H1 (cell line): ENCODE measurements at regions not wholly inside any gene's neighbourhood (a gene's known extent, or its start where the extent isn't known, plus 50 kb on each side); places are given as distances from the start of the nearest gene placed in this dataset.

Experiments used
- CTCF ChIA-PET: fragments of 300-600 bp; sonication (Branson Sonifier 250); formaldehyde crosslinking; loops from one replicate; lab custom pipeline; 2021; ENCODE audit not compliant: partially characterized antibody; lab: Charles Lee
- POLR2A ChIA-PET: fragments of 300-600 bp; sonication (Branson Sonifier 250); formaldehyde crosslinking; loops from one replicate; lab custom pipeline; 2021; ENCODE audit warnings: inconsistent platforms; ENCODE audit not compliant: partially characterized antibody; lab: Charles Lee
- DNase-seq, 2 experiments: peaks; one replicate each; pipeline versions ENCODE4 v3.0.0 to v3.0.0-alpha.2; 2010 to 2022; ENCODE audit warnings: low spot score in 2 of 2, low read depth in 1 of 2, mixed read lengths in 1 of 2
- FAIRE-seq: peaks from 2 replicates; lab custom pipeline; 2011; peaks lifted over from hg19 to GRCh38; lab: Jason Lieb, UNC
- H2AFZ ChIP-seq: 2 replicates; pipeline ENCODE4 v1.8.1; 2012; ENCODE audit warnings: low read length, inconsistent platforms
- H2AK5ac ChIP-seq: 2 replicates; pipeline ENCODE4 v1.6.1; 2013; ENCODE audit warnings: low read depth, low read length
- H2BK120ac ChIP-seq: replicated peaks from 2 replicates; pipeline ENCODE3; 2013; ENCODE audit warnings: low read depth, low read length, inconsistent platforms
- H2BK12ac ChIP-seq: 2 replicates; pipeline ENCODE4 v1.6.1; 2013; ENCODE audit warnings: low read depth, low read length
- H2BK15ac ChIP-seq: 2 replicates; pipeline ENCODE4 v1.6.1; 2013; ENCODE audit warnings: low read length
- H2BK20ac ChIP-seq: 2 replicates; pipeline ENCODE4 v1.6.1; 2013; ENCODE audit warnings: low read length
- H2BK5ac ChIP-seq: 2 replicates; pipeline ENCODE4 v1.6.1; 2013; ENCODE audit warnings: low read depth, low read length
- H3K14ac ChIP-seq: 2 replicates; pipeline ENCODE4 v1.6.1; 2013; ENCODE audit warnings: inconsistent platforms; ENCODE audit not compliant: insufficient read length
- H3K18ac ChIP-seq: 2 replicates; pipeline ENCODE4 v1.6.1; 2013; ENCODE audit warnings: low read length; ENCODE audit errors: extremely low read depth
- H3K23ac ChIP-seq: 2 replicates; pipeline ENCODE4 v1.6.1; 2013; ENCODE audit warnings: inconsistent platforms; ENCODE audit not compliant: insufficient read length
- H3K23me2 ChIP-seq: 2 replicates; pipeline ENCODE4 v1.6.1; 2013; ENCODE audit warnings: low read depth, low read length
- H3K27ac ChIP-seq: 2 replicates; pipeline ENCODE4 v1.6.1; 2011; ENCODE audit warnings: low read depth, low read length, inconsistent platforms
- H3K27me3 ChIP-seq, 4 experiments: replicated peaks in 1 of 4; 1 replicate in 1 of 4; 2 replicates in 3 of 4; pipeline versions ENCODE4 v1.6.1 to v1.8.1; 2011 to 2013; ENCODE audit warnings: low read length in 3 of 4, mild to moderate bottlenecking in 3 of 4, inconsistent platforms in 2 of 4, mixed read lengths in 2 of 4, moderate library complexity in 1 of 4; ENCODE audit not compliant: control insufficient read depth in 3 of 4, insufficient read depth in 3 of 4; ENCODE audit errors: extremely low read depth in 1 of 4
- H3K36me3 ChIP-seq, 4 experiments: 2 replicates each; pipeline versions ENCODE4 v1.6.1 to v1.8.1; 2011 to 2013; ENCODE audit warnings: mild to moderate bottlenecking in 4 of 4, low read length in 3 of 4, moderate library complexity in 2 of 4, control low read depth in 1 of 4, inconsistent platforms in 1 of 4; ENCODE audit not compliant: insufficient read depth in 4 of 4, control insufficient read depth in 2 of 4
- H3K4ac ChIP-seq: replicated peaks from 2 replicates; pipeline ENCODE3; 2013; ENCODE audit warnings: low read length, low read depth, mixed read lengths, inconsistent platforms; ENCODE audit not compliant: insufficient read length
- H3K4me1 ChIP-seq, 4 experiments: replicated peaks in 1 of 4; 1 replicate in 1 of 4; 2 replicates in 3 of 4; pipeline versions ENCODE4 v1.6.1 to v1.8.1; 2011 to 2013; ENCODE audit warnings: low read length in 3 of 4, inconsistent platforms in 2 of 4, mixed read lengths in 1 of 4; ENCODE audit not compliant: insufficient read depth in 4 of 4, control insufficient read depth in 3 of 4
- H3K4me2 ChIP-seq, 2 experiments: 2 replicates each; pipeline versions ENCODE4 v1.6.1 to v1.8.1; 2011 to 2013; ENCODE audit warnings: low read depth in 2 of 2, low read length in 2 of 2, control low read depth in 1 of 2, inconsistent platforms in 1 of 2, mild to moderate bottlenecking in 1 of 2; ENCODE audit not compliant: insufficient read depth in 1 of 2
- H3K4me3 ChIP-seq, 4 experiments: fragments of 200-600, 300-600 bp in 1 of 4; sonication (generic), shearing (Covaris generic), sonication (Bioruptor Twin) in 1 of 4; 2 replicates each; pipeline versions ENCODE4 v1.5.1 to v1.8.1; 2011 to 2016; ENCODE audit warnings: low read length in 4 of 4, low read depth in 3 of 4, control low read depth in 2 of 4, inconsistent platforms in 2 of 4, mild to moderate bottlenecking in 2 of 4, mixed read lengths in 1 of 4, moderate library complexity in 1 of 4; ENCODE audit not compliant: insufficient read depth in 2 of 4; ENCODE audit errors: extremely low read depth in 1 of 4
- H3K56ac ChIP-seq: replicated peaks from 2 replicates; pipeline ENCODE3; 2013; ENCODE audit warnings: low read depth, mild to moderate bottlenecking, mixed read lengths, low read length, inconsistent platforms; ENCODE audit not compliant: insufficient read length
- H3K79me1 ChIP-seq: 2 replicates; pipeline ENCODE4 v1.6.1; 2013; ENCODE audit warnings: low read depth, low read length, control low read depth
- H3K79me2 ChIP-seq, 2 experiments: 2 replicates each; pipeline versions ENCODE4 v1.6.1 to v1.8.1; 2012 to 2013; ENCODE audit warnings: low read length in 2 of 2, mild to moderate bottlenecking in 2 of 2, inconsistent platforms in 1 of 2; ENCODE audit not compliant: insufficient read depth in 2 of 2, control insufficient read depth in 1 of 2
- H3K9ac ChIP-seq, 4 experiments: replicated peaks in 1 of 4; 1 replicate in 1 of 4; 2 replicates in 3 of 4; pipeline versions ENCODE4 v1.6.1 to v1.8.1; 2011 to 2013; ENCODE audit warnings: low read depth in 3 of 4, low read length in 3 of 4, control low read depth in 2 of 4, mild to moderate bottlenecking in 2 of 4, moderate library complexity in 2 of 4, inconsistent platforms in 1 of 4; ENCODE audit errors: extremely low read depth in 1 of 4
- H3K9me3 ChIP-seq, 2 experiments: 2 replicates each; pipeline versions ENCODE4 v1.6.1 to v1.8.1; 2012 to 2013; ENCODE audit warnings: mild to moderate bottlenecking in 2 of 2, moderate library complexity in 2 of 2, control low read depth in 1 of 2, inconsistent platforms in 1 of 2, low read depth in 1 of 2, low read length in 1 of 2, mixed read lengths in 1 of 2; ENCODE audit not compliant: insufficient read depth in 2 of 2
- H4K20me1 ChIP-seq, 2 experiments: replicated peaks in 1 of 2; 2 replicates each; pipeline versions ENCODE3 to v1.8.1; 2011 to 2013; ENCODE audit warnings: inconsistent platforms in 2 of 2, low read length in 2 of 2, mild to moderate bottlenecking in 1 of 2; ENCODE audit not compliant: insufficient read depth in 2 of 2, control insufficient read depth in 1 of 2
- H4K5ac ChIP-seq: 2 replicates; pipeline ENCODE4 v1.6.1; 2013; ENCODE audit warnings: low read length, low read depth, mixed read lengths, inconsistent platforms; ENCODE audit not compliant: insufficient read length
- H4K8ac ChIP-seq: 2 replicates; pipeline ENCODE4 v1.8.0; 2013; ENCODE audit warnings: mild to moderate bottlenecking, moderate library complexity, low read length, inconsistent platforms; ENCODE audit not compliant: insufficient read depth; ENCODE audit errors: extremely low read depth
- H4K91ac ChIP-seq: replicated peaks from 2 replicates; pipeline ENCODE3; 2013; ENCODE audit warnings: low read length, mixed read lengths, inconsistent platforms; ENCODE audit not compliant: insufficient read length
- CBX8 ChIP-seq: fragments of 300-800, 300-1000 bp; sonication (generic); IDR thresholded peaks from 2 replicates; pipeline ENCODE4 v1.7.1; 2016; ENCODE audit warnings: low read depth, low read length, borderline replicate concordance
- CEBPB ChIP-seq: IDR thresholded peaks from 2 replicates; pipeline ENCODE4 v1.6.1; 2012; ENCODE audit warnings: low read depth, low read length
- CHD1 ChIP-seq: IDR thresholded peaks from 2 replicates; pipeline ENCODE4 v1.6.1; 2012; ENCODE audit warnings: low read depth, low read length, improper control_type of control experiment
- EGR1 ChIP-seq: IDR thresholded peaks from 2 replicates; pipeline ENCODE4 v1.6.1; 2011; ENCODE audit warnings: low read depth, low read length, borderline replicate concordance
- EP300 ChIP-seq, 2 experiments: IDR thresholded peaks; 1 replicate in 1 of 2; 2 replicates in 1 of 2; pipeline ENCODE4 v1.6.1; 2011 to 2012; ENCODE audit warnings: low read depth in 2 of 2, low read length in 2 of 2, mild to moderate bottlenecking in 2 of 2, borderline replicate concordance in 1 of 2, inconsistent platforms in 1 of 2, moderate library complexity in 1 of 2
- EZH2 ChIP-seq: fragments of 200-600 bp; sonication (generic); IDR thresholded peaks from 2 replicates; pipeline ENCODE4 v1.7.1; 2012; ENCODE audit warnings: low read depth, mild to moderate bottlenecking, moderate library complexity, low read length, inconsistent platforms; ENCODE audit not compliant: severe bottlenecking
- FOSL1 ChIP-seq: IDR thresholded peaks from 2 replicates; pipeline ENCODE4 v1.6.1; 2011; ENCODE audit warnings: mild to moderate bottlenecking, low read depth, low read length, moderate library complexity; ENCODE audit not compliant: insufficient read depth
- HDAC2 ChIP-seq, 2 experiments: fragments of 300-600 bp in 1 of 2; sonication (generic) in 1 of 2; IDR thresholded peaks; 2 replicates each; pipeline ENCODE4 v1.6.1; 2011 to 2012; ENCODE audit warnings: low read depth in 2 of 2, low read length in 2 of 2, mild to moderate bottlenecking in 2 of 2, moderate library complexity in 2 of 2, borderline replicate concordance in 1 of 2, inconsistent platforms in 1 of 2
- MAFK ChIP-seq: IDR thresholded peaks from 2 replicates; pipeline ENCODE4 v1.6.1; 2012; ENCODE audit warnings: low read depth, mild to moderate bottlenecking, improper control_type of control experiment, low read length
- PHF8 ChIP-seq: fragments of 200-600 bp; sonication (generic); conservative IDR thresholded peaks from 2 replicates; pipeline ENCODE4 v1.7.1; 2012; ENCODE audit warnings: low read depth, mild to moderate bottlenecking, inconsistent platforms, low read length, moderate library complexity
- SIRT6 ChIP-seq: IDR thresholded peaks from one replicate; pipeline ENCODE4 v1.7.1; 2012; ENCODE audit warnings: low read length, inconsistent platforms
- SUZ12 ChIP-seq: fragments of 200-600 bp; sonication (generic); IDR thresholded peaks from 2 replicates; pipeline ENCODE4 v1.6.1; 2012; ENCODE audit warnings: mild to moderate bottlenecking, inconsistent platforms, low read length, moderate library complexity, mixed read lengths
- TAF7 ChIP-seq: optimal IDR thresholded peaks from 2 replicates; pipeline ENCODE3; 2011; ENCODE audit warnings: low read depth, mild to moderate bottlenecking, inconsistent platforms, low read length, moderate library complexity, borderline replicate concordance
- WGBS, 2 experiments: shearing (Covaris generic) in 1 of 2; methylation state at CpG; one replicate each; pipeline versions ENCODE4 v1.1.6 to v1.1.7; 2013 to 2015; ENCODE audit warnings: low lambda C conversion rate in 2 of 2, mixed read lengths in 2 of 2, inconsistent platforms in 1 of 2, low coverage in 1 of 2, missing lambda C conversion rate in 1 of 2; ENCODE audit not compliant: insufficient replicate concordance in 2 of 2, insufficient coverage in 1 of 2, insufficient read length in 1 of 2; ENCODE audit errors: extremely low coverage in 1 of 2, missing lambda C conversion rate in 1 of 2; 5-methylcytosine and 5-hydroxymethylcytosine counted together

DNA sequence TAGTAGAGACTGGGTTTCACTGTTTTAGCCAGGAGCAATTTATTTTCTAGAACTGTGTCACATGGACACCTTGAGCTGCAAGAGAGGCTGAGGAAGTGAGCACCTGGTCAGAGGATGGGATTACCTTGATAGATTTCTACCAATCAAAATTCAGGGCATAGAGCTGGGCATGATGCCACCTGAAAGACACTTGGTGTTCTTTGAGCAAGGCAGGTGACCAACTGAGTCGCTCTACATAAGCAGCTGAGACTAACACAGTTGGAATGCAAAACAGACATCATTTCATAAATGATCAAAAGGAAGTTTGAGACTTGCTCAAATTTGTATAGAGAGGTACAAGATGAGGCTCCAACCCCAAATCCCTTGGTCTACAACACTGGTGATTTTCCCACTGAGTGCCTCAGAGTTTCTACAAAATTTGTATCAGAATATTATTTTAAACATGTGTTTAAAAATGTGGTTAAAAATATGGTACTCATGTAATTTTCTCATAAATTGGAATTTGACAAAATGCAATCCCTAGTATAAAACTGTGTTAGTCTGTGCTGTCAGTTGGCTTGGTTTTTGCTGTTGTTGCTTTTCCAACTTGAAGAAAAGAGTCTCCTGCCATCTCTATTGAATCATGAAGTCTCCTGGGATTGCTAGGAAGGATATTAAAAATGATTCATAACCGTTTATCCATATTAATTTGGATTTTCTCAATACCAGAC, 156.4 kb upstream of the MDFIC start:
- H4K8ac ChIP-seq, result no peak overlapping the region
- no peak overlapping the region for H2AK5ac ChIP-seq
- no peak overlapping the region for H2BK5ac ChIP-seq
- no peaks in the 10 kb centered on the region for H3K27me3 ChIP-seq
- no peaks in the 10 kb centered on the region for H3K79me2 ChIP-seq
- ChIA-PET POLR2A (no interaction called here), CTCF (interaction anchor here (0.7 kb wide), 1 partner anchor 452 kb away, joined by 3 read pairs; no protein-coding TSS in a partner anchor)
- no peak overlapping the region for H4K91ac ChIP-seq
- no peak for DNase-seq
- H3K14ac ChIP-seq, result no peak overlapping the region
- no peak overlapping the region for H3K4ac ChIP-seq
- no peak for FAIRE-seq
- no peak overlapping the region for H3K4me3 ChIP-seq
- no peak overlapping the region for H3K9ac ChIP-seq
- H3K23me2 ChIP-seq, result no peaks in the 10 kb centered on the region
- H3K18ac ChIP-seq, result no peak overlapping the region
- no peaks in the 10 kb centered on the region for H4K20me1 ChIP-seq
- H3K36me3 ChIP-seq, result no peaks in the 10 kb centered on the region
- H3K79me1 ChIP-seq, result no peaks in the 10 kb centered on the region
- no peak overlapping the region for H2AFZ ChIP-seq
- H3K23ac ChIP-seq, result no peak overlapping the region
- H2BK20ac ChIP-seq, result no peak overlapping the region
- H4K5ac ChIP-seq, result no peak overlapping the region
- H3K4me2 ChIP-seq, result no peak overlapping the region
- H3K56ac ChIP-seq, result no peak overlapping the region
- H2BK12ac ChIP-seq, result no peak overlapping the region
- no peaks in the 10 kb centered on the region for H3K9me3 ChIP-seq
- WGBS, 2 experiments, result 89% methylated on average over 2 of the region's 2 CpGs; no CpG with 5 or more reads in 1 of the 2 experiments
- no peak overlapping the region for H3K27ac ChIP-seq
- H2BK15ac ChIP-seq, result no peak overlapping the region
- no peaks in the 10 kb centered on the region for H3K4me1 ChIP-seq
- H2BK120ac ChIP-seq, result no peak overlapping the region
- no peak for TF ChIP-seq EP300 (IDR thresholded peaks at IDR 0.05; ENCODE audit: borderline replicate concordance in 1 of 2, low read depth in 2 of 2, low read length in 2 of 2)
- TF ChIP-seq EZH2, result no peak
- no peak for TF ChIP-seq CBX8
- no peak for TF ChIP-seq CEBPB
- TF ChIP-seq HDAC2 (IDR thresholded peaks at IDR 0.05; ENCODE audit: borderline replicate concordance in 1 of 2, low read depth in 2 of 2, low read length in 2 of 2), result no peak
- TF ChIP-seq SIRT6, result no peak
- no peak for TF ChIP-seq CHD1
- TF ChIP-seq PHF8, result no peak
- TF ChIP-seq MAFK, result no peak
- TF ChIP-seq TAF7, result no peak
- TF ChIP-seq SUZ12, result no peak
- TF ChIP-seq FOSL1, result no peak
- TF ChIP-seq EGR1, result no peak
